HEK293T (cell line): ENCODE measurements at regions not wholly inside any gene's neighbourhood (a gene's known extent, or its start where the extent isn't known, plus 50 kb on each side); places are given as distances from the start of the nearest gene placed in this dataset.
A peak's percentile ranks its signal among the peaks of the same experiment; 100 is the strongest.
"Not testable (repeated sequence)": the region's sequence is repeated elsewhere in the genome, so short reads cannot be mapped to it uniquely, and the experiment has no call there.

Experiments used
- CTCF ChIA-PET: fragments of 350-600 bp; formaldehyde crosslinking; extraction: SDS; loops from one replicate; lab custom pipeline; 2021; ENCODE audit warnings: antibody characterized with exemption, inconsistent platforms; lab: Yijun Ruan, JAX
- POLR2A ChIA-PET: fragments of 350-600 bp; formaldehyde crosslinking; extraction: SDS; loops from one replicate; lab custom pipeline; 2020; ENCODE audit warnings: antibody characterized with exemption, inconsistent platforms; lab: Yijun Ruan, JAX
- DNase-seq: peaks from one replicate; pipeline ENCODE4 v3.0.0; 2012; ENCODE audit warnings: mixed read lengths; ENCODE audit errors: extremely low spot score
- ARNT ChIP-seq: fragments of 450-650 bp; IDR thresholded peaks from 2 replicates; pipeline ENCODE4 v1.6.1; 2017; ENCODE audit warnings: mild to moderate bottlenecking
- BHLHE40 ChIP-seq: fragments of 450-650 bp; IDR thresholded peaks from 2 replicates; pipeline ENCODE4 v1.6.1; 2016; ENCODE audit warnings: mild to moderate bottlenecking, moderate library complexity, borderline replicate concordance
- CTBP1 ChIP-seq: fragments of 450-650 bp; IDR thresholded peaks from 2 replicates; pipeline ENCODE4 v1.6.1; 2016; ENCODE audit warnings: borderline replicate concordance
- ELF4 ChIP-seq: fragments of 450-650 bp; IDR thresholded peaks from 2 replicates; pipeline ENCODE4 v1.6.1; 2017; ENCODE audit warnings: antibody characterized with exemption
- FOXA1 ChIP-seq: fragments of 450-650 bp; IDR thresholded peaks from 2 replicates; pipeline ENCODE4 v1.6.1; 2016; ENCODE audit warnings: mild to moderate bottlenecking
- FOXK2 ChIP-seq: fragments of 450-650 bp; IDR thresholded peaks from 2 replicates; pipeline ENCODE4 v1.6.1; 2016; ENCODE audit warnings: mild to moderate bottlenecking
- FOXM1 ChIP-seq: fragments of 450-650 bp; IDR thresholded peaks from 2 replicates; pipeline ENCODE4 v1.6.1; 2017; ENCODE audit warnings: mild to moderate bottlenecking, borderline replicate concordance
- HDGF ChIP-seq: fragments of 450-650 bp; IDR thresholded peaks from 2 replicates; pipeline ENCODE4 v1.6.1; 2017; ENCODE audit warnings: antibody characterized with exemption, borderline replicate concordance
- L3MBTL2 ChIP-seq: fragments of 450-650 bp; conservative IDR thresholded peaks from 2 replicates; pipeline ENCODE4 v1.6.1; 2016; ENCODE audit warnings: mild to moderate bottlenecking
- LEF1 ChIP-seq: fragments of 450-650 bp; IDR thresholded peaks from 2 replicates; pipeline ENCODE4 v1.6.1; 2017; ENCODE audit warnings: mild to moderate bottlenecking, borderline replicate concordance
- NFRKB ChIP-seq: fragments of 450-650 bp; IDR thresholded peaks from 2 replicates; pipeline ENCODE4 v1.6.1; 2016; ENCODE audit warnings: mild to moderate bottlenecking, moderate library complexity
- SP1 ChIP-seq: fragments of 450-650 bp; IDR thresholded peaks from 2 replicates; pipeline ENCODE4 v1.6.1; 2017
- SUZ12 ChIP-seq: fragments of 450-650 bp; IDR thresholded peaks from 2 replicates; pipeline ENCODE4 v1.6.1; 2016; ENCODE audit warnings: mild to moderate bottlenecking
- TARDBP ChIP-seq: fragments of 450-650 bp; IDR thresholded peaks from 2 replicates; pipeline ENCODE4 v1.6.1; 2016
- ZNF384 ChIP-seq: fragments of 450-650 bp; IDR thresholded peaks from 2 replicates; pipeline ENCODE4 v1.6.1; 2016
- TF ChIP-seq, protein P1 (sequence below): fragments of 450-650 bp; IDR thresholded peaks from 2 replicates; pipeline ENCODE4 v1.6.1; 2016

DNA sequence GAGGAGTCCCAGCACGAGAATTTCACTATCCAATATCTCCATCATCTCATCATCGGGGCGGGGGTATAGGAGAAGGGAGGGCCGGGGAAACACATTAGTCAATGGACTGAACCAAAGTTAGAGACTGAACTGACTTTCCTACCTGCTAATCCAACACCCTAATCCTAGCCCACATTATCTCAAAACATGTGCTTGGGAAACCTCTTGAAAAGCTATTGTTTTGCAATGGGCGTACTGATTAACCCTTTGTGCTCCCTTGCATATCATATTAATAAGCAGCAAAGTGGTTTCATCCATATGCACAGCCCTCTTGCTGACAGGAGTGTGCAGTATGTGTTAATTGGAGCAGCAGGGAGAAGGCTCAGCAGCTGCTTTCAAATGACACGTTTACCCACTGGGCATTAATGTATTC, 125.7 kb upstream of the GRIP1 start:
- CTCF ChIA-PET = interaction anchor here (0.7 kb wide), 1 partner anchor 17 kb away, joined by 3 read pairs; no protein-coding TSS in a partner anchor
- peak; percentile 27 for DNase-seq
- TF ChIP-seq, protein P1, sequence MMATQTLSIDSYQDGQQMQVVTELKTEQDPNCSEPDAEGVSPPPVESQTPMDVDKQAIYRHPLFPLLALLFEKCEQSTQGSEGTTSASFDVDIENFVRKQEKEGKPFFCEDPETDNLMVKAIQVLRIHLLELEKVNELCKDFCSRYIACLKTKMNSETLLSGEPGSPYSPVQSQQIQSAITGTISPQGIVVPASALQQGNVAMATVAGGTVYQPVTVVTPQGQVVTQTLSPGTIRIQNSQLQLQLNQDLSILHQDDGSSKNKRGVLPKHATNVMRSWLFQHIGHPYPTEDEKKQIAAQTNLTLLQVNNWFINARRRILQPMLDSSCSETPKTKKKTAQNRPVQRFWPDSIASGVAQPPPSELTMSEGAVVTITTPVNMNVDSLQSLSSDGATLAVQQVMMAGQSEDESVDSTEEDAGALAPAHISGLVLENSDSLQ = no peak
- no peak for TF ChIP-seq LEF1
- no peak for TF ChIP-seq NFRKB
- no peak for TF ChIP-seq BHLHE40
- no peak for TF ChIP-seq SP1
- TF ChIP-seq FOXM1 = no peak
- TF ChIP-seq HDGF = no peak
- no peak for TF ChIP-seq TARDBP
- POLR2A ChIA-PET = no interaction called here

DNA sequence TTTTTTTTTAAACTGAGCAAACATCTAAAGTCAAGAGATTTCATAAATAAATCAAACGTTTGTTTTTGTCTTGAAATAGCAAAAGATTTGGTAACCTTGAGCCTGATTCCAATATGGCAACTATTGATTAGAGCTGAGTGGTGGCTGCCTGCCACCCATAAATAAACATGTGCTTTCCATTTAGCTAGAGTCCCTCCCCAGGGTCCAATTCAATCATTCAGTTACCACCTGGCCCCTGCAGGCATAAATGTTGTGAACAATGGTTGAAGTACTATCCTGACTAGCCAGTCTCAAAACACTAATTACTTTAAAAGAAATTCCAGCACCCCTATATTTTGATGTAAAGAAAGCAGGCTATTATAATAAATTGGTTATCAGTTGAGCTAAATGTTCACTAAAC, 129.7 kb upstream of the GRIP1 start:
- ChIA-PET CTCF (no interaction called here), POLR2A (no interaction called here)
- DNase-seq = no peak
- TF ChIP-seq SUZ12 = no peak
- TF ChIP-seq BHLHE40 = no peak
- no peak for TF ChIP-seq FOXA1
- no peak for TF ChIP-seq SP1
- TF ChIP-seq ARNT = no peak
- no peak for TF ChIP-seq FOXM1
- TF ChIP-seq TARDBP = no peak
- TF ChIP-seq NFRKB = no peak
- TF ChIP-seq, protein P1 = no peak
- no peak for TF ChIP-seq LEF1
- TF ChIP-seq CTBP1 = no peak
- TF ChIP-seq ZNF384 = no peak
- no peak for TF ChIP-seq HDGF
- TF ChIP-seq ELF4 = no peak
- TF ChIP-seq FOXK2 = no peak

DNA sequence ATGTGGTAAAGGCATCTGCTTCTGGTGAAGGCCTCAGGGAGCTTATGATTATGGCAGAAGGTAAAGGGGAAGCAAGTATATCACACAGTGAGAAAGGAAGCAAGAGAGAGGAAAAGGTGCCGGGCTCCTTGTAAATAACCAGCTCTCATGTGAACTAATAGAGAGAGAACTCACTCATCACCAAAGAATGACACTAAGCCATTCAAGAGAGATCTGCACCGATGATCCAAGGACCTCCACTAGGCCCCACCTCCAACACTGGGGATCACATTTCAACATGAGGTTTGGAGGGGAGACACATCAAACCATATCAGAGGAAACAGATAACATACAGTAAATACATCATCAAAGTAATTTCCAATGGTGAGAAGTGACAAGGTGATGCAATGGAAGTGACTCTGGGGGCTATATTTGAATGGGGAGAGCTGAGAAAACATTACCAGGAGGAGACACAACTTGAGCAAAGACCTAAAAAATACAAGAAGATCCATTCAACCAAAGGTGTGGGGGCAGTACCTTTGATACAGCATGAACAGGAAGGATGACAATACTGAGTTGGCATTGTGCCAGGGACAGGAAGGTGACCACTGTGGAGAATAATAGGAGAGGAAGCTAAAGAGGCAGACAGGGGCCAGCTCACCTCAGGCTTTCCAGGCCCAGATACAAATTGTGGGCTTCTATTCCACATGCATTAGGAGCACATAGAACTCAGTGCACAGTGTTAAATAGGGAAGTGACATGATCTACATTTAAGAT, 134.4 kb upstream of the GRIP1 start:
- DNase-seq = no peak
- ChIA-PET CTCF (no interaction called here), POLR2A (no interaction called here)
- no peak for TF ChIP-seq FOXA1
- TF ChIP-seq ARNT = no peak
- no peak for TF ChIP-seq ZNF384
- no peak for TF ChIP-seq HDGF
- no peak for TF ChIP-seq FOXM1
- TF ChIP-seq LEF1 = no peak
- TF ChIP-seq L3MBTL2 = no peak
- no peak for TF ChIP-seq ELF4

DNA sequence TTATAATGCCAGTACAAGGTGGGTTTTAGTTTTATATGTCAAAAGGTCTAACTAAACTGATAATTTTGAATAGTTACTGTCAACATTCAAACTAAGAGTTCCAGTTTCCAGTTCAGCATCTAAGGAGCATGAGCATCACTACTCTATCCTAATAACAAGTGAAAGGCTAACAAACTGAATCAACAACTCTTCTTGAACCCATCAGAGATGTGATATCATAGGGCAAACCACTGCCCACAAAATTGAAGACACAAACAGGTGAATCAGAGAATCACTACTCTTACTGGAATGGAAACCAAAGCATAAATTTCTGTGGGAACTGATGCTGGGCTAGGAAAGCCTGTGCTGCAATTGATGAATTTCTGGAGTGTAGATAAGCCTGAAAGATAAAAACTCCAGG, 140.7 kb upstream of the GRIP1 start:
- TF ChIP-seq ELF4 (no peak), ARNT (no peak), NFRKB (no peak), CTBP1 (no peak), FOXM1 (no peak), SP1 (no peak), FOXK2 (no peak), SUZ12 (no peak), HDGF (no peak), L3MBTL2 (no peak)
- ChIA-PET CTCF (no interaction called here), POLR2A (no interaction called here)

DNA sequence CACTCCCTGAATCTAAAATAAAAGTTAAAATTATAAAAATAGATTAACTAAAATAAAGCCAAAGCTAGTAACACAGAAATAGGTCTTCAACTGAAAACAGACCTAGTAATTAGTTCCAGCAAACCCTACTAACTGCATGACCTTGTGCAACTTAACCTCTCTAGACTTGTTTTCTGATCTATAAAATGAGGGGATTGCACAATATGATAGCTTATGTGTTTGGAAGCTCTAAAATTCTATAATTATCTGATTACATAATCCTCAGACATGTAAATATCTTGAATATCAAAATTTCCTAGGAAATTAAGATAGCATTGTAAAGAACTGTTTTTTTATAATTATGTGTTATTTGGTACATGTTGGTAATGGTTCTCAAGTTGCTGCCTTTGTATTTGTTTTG, 144.1 kb upstream of the GRIP1 start:
- DNase-seq = no peak
- ChIA-PET POLR2A (no interaction called here), CTCF (no interaction called here)
- no peak for TF ChIP-seq FOXK2
- no peak for TF ChIP-seq ZNF384
- TF ChIP-seq SUZ12 = no peak
- no peak for TF ChIP-seq L3MBTL2
- TF ChIP-seq FOXA1 = no peak
- TF ChIP-seq ARNT = no peak
- TF ChIP-seq TARDBP = no peak
- TF ChIP-seq, protein P1 = no peak
- TF ChIP-seq NFRKB = no peak
- no peak for TF ChIP-seq SP1

More for the DNA sequence above, 140.7 kb upstream of the GRIP1 start:
- DNase-seq = no peak

DNA sequence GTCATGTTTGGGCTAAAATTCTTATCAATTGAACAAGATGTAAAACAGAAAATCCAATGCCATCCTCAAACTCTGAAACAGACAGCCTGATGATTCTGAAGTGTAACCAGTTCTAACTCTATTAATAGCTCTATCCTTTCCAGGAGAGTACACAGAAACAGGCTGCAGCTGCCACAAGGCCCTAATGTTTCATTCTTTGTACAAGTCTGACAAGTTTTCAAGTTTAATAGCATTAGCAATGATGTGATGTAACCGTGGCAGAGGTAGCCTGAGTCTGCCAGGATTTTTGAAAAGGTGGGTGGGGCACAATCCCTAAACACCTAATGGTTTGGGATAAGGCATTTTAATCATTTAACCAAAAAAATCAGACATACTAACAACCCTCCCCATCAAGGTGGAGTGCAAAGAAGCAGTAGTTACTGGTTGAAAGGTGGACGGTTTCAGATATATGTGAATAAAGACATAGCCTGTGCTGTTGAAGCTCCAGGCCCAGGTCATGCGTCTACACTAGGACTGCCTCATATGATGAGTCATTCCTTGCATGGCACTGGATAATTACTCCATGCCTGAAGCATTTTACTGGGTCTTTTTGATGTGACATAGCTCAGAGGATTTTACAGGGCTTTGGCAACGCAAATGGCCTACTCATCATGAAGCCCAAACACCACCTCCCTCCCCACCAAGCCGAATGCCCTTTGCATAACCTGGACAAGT, 145.1 kb upstream of the GRIP1 start:
- DNase-seq = peak; percentile 38
- CTCF ChIA-PET = no interaction called here
- TF ChIP-seq HDGF (no peak), ZNF384 (no peak), LEF1 (no peak)
- POLR2A ChIA-PET = no interaction called here

DNA sequence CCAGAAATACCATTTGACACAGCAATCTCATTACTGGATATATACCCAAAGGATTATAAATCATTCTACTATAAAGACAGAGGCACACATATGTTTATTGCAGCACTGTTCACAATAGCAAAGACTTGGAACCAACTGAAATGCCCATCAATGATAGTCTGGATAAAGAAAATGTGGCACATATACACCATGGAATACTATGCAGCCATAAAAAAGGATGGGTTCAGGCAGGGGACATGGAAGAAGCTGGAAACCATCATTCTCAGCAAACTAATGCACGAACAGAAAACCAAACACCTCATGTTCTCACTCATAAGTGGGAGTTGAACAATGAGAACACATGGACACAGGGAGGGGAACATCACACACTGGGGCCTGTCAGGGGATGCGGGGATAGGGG, 147.0 kb upstream of the GRIP1 start:
- DNase-seq, CTCF ChIA-PET, POLR2A ChIA-PET: not testable (repeated sequence)
